DND-41 (cell line): ENCODE measurements at regions not wholly inside any gene's neighbourhood (a gene's known extent, or its start where the extent isn't known, plus 50 kb on each side); places are given as distances from the start of the nearest gene placed in this dataset.

Source experiments
- ATAC-seq: fragments of 200-7000 bp; cut with Tn5 transposase; 3 replicates; pipeline ENCODE4 v1.9.1; 2021; ENCODE audit warnings: low read depth; ENCODE audit not compliant: insufficient read depth
- DNase-seq: peaks from one replicate; pipeline ENCODE4 v3.0.0-alpha.2; 2020
- H2AFZ ChIP-seq: 2 replicates; pipeline ENCODE4 v1.6.0; 2012; ENCODE audit warnings: low read depth, low read length
- H3K27ac ChIP-seq: 2 replicates; pipeline ENCODE4 v1.5.1; 2012; ENCODE audit warnings: low read length, inconsistent platforms
- H3K27me3 ChIP-seq: fragments of 200-600 bp; sonication (generic); 2 replicates; pipeline ENCODE4 v1.6.0; 2012; ENCODE audit warnings: low read length, mild to moderate bottlenecking, inconsistent platforms; ENCODE audit not compliant: insufficient read depth, poor library complexity
- H3K36me3 ChIP-seq: 2 replicates; pipeline ENCODE4 v1.5.1; 2012; ENCODE audit warnings: low read length, inconsistent platforms; ENCODE audit not compliant: insufficient read depth
- H3K4me1 ChIP-seq: 2 replicates; pipeline ENCODE4 v1.5.1; 2012; ENCODE audit warnings: mild to moderate bottlenecking, low read length; ENCODE audit not compliant: insufficient read depth
- H3K4me2 ChIP-seq: 2 replicates; pipeline ENCODE4 v1.6.0; 2012; ENCODE audit warnings: mild to moderate bottlenecking, moderate library complexity, low read length, inconsistent platforms; ENCODE audit not compliant: insufficient read depth
- H3K4me3 ChIP-seq, 2 experiments: fragments of 200-600 bp in 1 of 2; shearing (Covaris generic) in 1 of 2; 2 replicates each; pipeline ENCODE4 v1.5.1; 2012 to 2016; ENCODE audit warnings: inconsistent platforms in 2 of 2, low read length in 2 of 2, mild to moderate bottlenecking in 2 of 2, low read depth in 1 of 2, moderate library complexity in 1 of 2
- H3K79me2 ChIP-seq: 2 replicates; pipeline ENCODE4 v1.6.0; 2012; ENCODE audit warnings: low read length, inconsistent platforms; ENCODE audit not compliant: insufficient read depth
- H3K9ac ChIP-seq: 2 replicates; pipeline ENCODE4 v1.6.0; 2012; ENCODE audit warnings: low read depth, mild to moderate bottlenecking, inconsistent platforms, low read length, moderate library complexity
- H3K9me3 ChIP-seq: 2 replicates; pipeline ENCODE4 v1.5.1; 2012; ENCODE audit warnings: low read length, moderate library complexity, mild to moderate bottlenecking, inconsistent platforms; ENCODE audit not compliant: insufficient read depth, severe bottlenecking
- H4K20me1 ChIP-seq: 2 replicates; pipeline ENCODE4 v1.6.0; 2012; ENCODE audit warnings: low read length; ENCODE audit not compliant: insufficient read depth
- CTCF ChIP-seq: IDR thresholded peaks from 2 replicates; pipeline ENCODE4 v1.5.1; 2012; ENCODE audit warnings: borderline replicate concordance, low read length, moderate library complexity, mild to moderate bottlenecking; ENCODE audit not compliant: poor library complexity, severe bottlenecking; ENCODE audit errors: extremely low read depth
- EZH2 ChIP-seq: IDR thresholded peaks from 3 replicates; pipeline ENCODE4 v1.6.1; 2012; ENCODE audit warnings: borderline replicate concordance, low read depth, mild to moderate bottlenecking, moderate library complexity, low read length, inconsistent platforms; ENCODE audit not compliant: severe bottlenecking

DNA sequence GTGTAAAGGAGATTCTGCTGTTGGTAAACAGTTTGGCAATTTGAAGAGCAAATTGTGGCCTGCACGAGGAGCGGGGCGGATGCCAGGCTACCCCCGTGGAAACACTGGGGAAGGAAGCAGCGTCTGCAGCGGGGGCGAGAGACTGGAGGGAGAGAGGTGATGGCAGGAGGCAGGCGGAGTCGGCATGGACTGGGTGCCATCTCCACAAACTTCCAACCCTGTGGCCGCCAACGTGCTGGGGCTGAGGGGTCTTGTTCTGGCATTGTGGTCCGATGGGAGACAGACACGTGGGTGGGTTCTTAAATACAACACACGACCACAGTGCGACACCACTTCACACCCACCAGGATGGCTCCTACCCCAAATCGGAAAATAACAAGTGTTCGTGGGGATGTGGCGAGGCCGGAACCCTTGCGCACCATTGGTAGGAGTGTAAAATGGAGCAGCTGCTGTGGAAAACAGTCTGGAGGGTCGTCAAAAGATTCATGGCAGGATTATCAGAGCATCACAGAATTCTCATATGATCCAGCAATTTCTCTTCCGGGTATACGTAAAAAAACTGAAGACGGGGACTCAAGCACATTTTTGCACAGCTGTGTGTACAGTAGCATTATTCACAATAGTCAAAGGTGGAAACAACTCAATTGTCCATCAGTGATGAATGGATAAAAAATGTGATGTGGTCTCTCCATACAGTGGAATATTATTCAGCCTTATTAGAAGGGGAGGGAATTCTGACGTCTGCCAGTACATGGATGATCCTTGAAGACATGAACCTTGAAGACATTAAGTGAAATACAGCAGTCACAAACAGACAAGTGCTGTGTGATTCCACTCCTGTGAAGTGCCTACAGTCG, 82.4 kb upstream of the HPCAL1 start:
- no peak for TF ChIP-seq EZH2
- no peak for TF ChIP-seq CTCF
- ATAC-seq = no peak
- DNase-seq = no peak

GRCh38 chr2:10220902-10221391, 81.8 kb upstream of the HPCAL1 start:
- no peaks in the 10 kb centered on the region for H3K4me1 ChIP-seq
- ATAC-seq = no peak
- no peak overlapping the region for H3K27ac ChIP-seq
- H3K27me3 ChIP-seq = no peaks in the 10 kb centered on the region
- no peaks in the 10 kb centered on the region for H4K20me1 ChIP-seq
- H2AFZ ChIP-seq = no peak overlapping the region
- H3K9me3 ChIP-seq = no peaks in the 10 kb centered on the region
- DNase-seq = no peak
- no peak overlapping the region for H3K4me2 ChIP-seq
- H3K79me2 ChIP-seq = no peaks in the 10 kb centered on the region
- TF ChIP-seq CTCF (no peak), EZH2 (no peak)
- no peaks in the 10 kb centered on the region for H3K36me3 ChIP-seq
- H3K4me3 ChIP-seq = no peak overlapping the region
- no peak overlapping the region for H3K9ac ChIP-seq

More for the DNA sequence above, 82.4 kb upstream of the HPCAL1 start:
- H2AFZ ChIP-seq = no peak overlapping the region
- no peaks in the 10 kb centered on the region for H3K9me3 ChIP-seq
- H3K4me1 ChIP-seq = no peaks in the 10 kb centered on the region
- H3K27me3 ChIP-seq = no peaks in the 10 kb centered on the region
- no peak overlapping the region for H3K4me2 ChIP-seq
- no peaks in the 10 kb centered on the region for H3K36me3 ChIP-seq
- H3K4me3 ChIP-seq = no peak overlapping the region
- H3K9ac ChIP-seq = no peak overlapping the region
- no peak overlapping the region for H3K27ac ChIP-seq
- no peaks in the 10 kb centered on the region for H4K20me1 ChIP-seq
- H3K79me2 ChIP-seq = no peaks in the 10 kb centered on the region

- no peaks in the 10 kb centered on the region for H3K4me1 ChIP-seq
- H3K27me3 ChIP-seq = no peaks in the 10 kb centered on the region
- H3K4me3 ChIP-seq = no peak overlapping the region
- DNase-seq = no peak
- no peak overlapping the region for H3K27ac ChIP-seq
- TF ChIP-seq EZH2 = no peak
- no peak for TF ChIP-seq CTCF
- no peak overlapping the region for H3K4me2 ChIP-seq
- H3K36me3 ChIP-seq = no peaks in the 10 kb centered on the region
- no peaks in the 10 kb centered on the region for H4K20me1 ChIP-seq
- no peak overlapping the region for H3K9ac ChIP-seq
- no peaks in the 10 kb centered on the region for H3K79me2 ChIP-seq
- no peak overlapping the region for H2AFZ ChIP-seq
- no peak for ATAC-seq
- no peaks in the 10 kb centered on the region for H3K9me3 ChIP-seq
These were observed 81.3 kb upstream of the HPCAL1 start for GRCh38 chr2:10221443-10221842.
